Vagina (tissue), 2 donors: ENCODE measurements at regions not wholly inside any gene's neighbourhood (a gene's known extent, or its start where the extent isn't known, plus 50 kb on each side); places are given as distances from the start of the nearest gene placed in this dataset.

Experiments
- DNase-seq, 2 donors: peaks; one replicate each; pipeline ENCODE4 v3.0.0-alpha.2; 2017; ENCODE audit errors: extremely low spot score in 2 of 2
- H3K27ac ChIP-seq: fragments of 200-600 bp; sonication (generic); one replicate; pipeline ENCODE4 v1.5.1; 2019
- H3K27me3 ChIP-seq: fragments of 200-600 bp; sonication (generic); one replicate; pipeline ENCODE4 v1.5.1; 2019
- H3K36me3 ChIP-seq, 2 donors: fragments of 200-600 bp; sonication (generic); one replicate each; pipeline ENCODE4 v1.5.1; 2017 to 2019
- H3K4me1 ChIP-seq: fragments of 200-600 bp; sonication (generic); one replicate; pipeline ENCODE4 v1.5.1; 2019
- H3K4me3 ChIP-seq, 2 donors: fragments of 200-600 bp; sonication (generic); 1 replicate in 1 of 2; 2 replicates in 1 of 2; pipeline ENCODE4 v1.5.1; 2016 to 2019
- H3K9me3 ChIP-seq: fragments of 200-600 bp; sonication (generic); one replicate; pipeline ENCODE4 v1.5.1; 2019
- POLR2A ChIP-seq, 2 donors: fragments of 450-650 bp; IDR thresholded peaks; one replicate each; pipeline ENCODE4 v1.6.1; 2017; ENCODE audit warnings: antibody characterized with exemption in 2 of 2, mild to moderate bottlenecking in 2 of 2, moderate library complexity in 2 of 2
- POLR2AphosphoS5 ChIP-seq, 2 donors: sonication (generic); formaldehyde crosslinking; IDR thresholded peaks; one replicate each; pipeline ENCODE4 v1.9.0; 2017; ENCODE audit warnings: antibody characterized with exemption in 2 of 2, mild to moderate bottlenecking in 2 of 2, low read depth in 1 of 2; ENCODE audit not compliant: insufficient read depth in 1 of 2
- intact Hi-C: fragments of 100-400 bp; cut with DNase I; formaldehyde crosslinking; loops from one replicate; pipeline ENCODE4 v1.15.1; 2023
- TF ChIP-seq, protein P1 (sequence below), 3 experiments: fragments of 450-650 bp in 2 of 3; fragments of 200-600 bp in 1 of 3; sonication (generic) in 1 of 3; IDR thresholded peaks; one replicate each; pipeline ENCODE4 v1.5.1; 2017 to 2019; ENCODE audit warnings: antibody characterized with exemption in 3 of 3, mild to moderate bottlenecking in 2 of 3, moderate library complexity in 2 of 3

DNA sequence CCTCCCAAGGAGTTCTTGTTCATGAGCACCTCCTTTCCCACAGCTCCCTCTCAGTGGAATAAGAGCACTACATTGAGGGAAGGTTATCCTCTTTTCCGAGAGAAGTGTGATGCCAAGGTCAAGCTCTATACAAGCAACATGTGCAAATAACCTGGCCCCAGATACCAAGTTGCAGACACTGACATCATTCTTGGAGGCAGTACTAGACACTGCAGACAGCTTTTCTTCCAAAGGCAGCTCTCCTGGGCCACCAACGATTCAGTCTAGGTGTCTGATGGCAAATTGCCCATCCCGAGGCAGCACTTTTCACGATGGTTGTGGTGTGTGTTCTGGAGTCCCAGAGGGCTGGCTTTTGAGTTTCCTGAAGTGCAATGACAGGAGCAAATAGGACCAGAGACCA lies 384.9 kb downstream of the TLL1 start:
- Histone ChIP-seq H3K27me3 (no peaks in the 10 kb centered on the region), H3K27ac (no peak overlapping the region), H3K9me3 (no peaks in the 10 kb centered on the region), H3K36me3 (no peaks in the 10 kb centered on the region), H3K4me1 (no peaks in the 10 kb centered on the region), H3K4me3 (no peak overlapping the region)
- TF ChIP-seq, protein P1, sequence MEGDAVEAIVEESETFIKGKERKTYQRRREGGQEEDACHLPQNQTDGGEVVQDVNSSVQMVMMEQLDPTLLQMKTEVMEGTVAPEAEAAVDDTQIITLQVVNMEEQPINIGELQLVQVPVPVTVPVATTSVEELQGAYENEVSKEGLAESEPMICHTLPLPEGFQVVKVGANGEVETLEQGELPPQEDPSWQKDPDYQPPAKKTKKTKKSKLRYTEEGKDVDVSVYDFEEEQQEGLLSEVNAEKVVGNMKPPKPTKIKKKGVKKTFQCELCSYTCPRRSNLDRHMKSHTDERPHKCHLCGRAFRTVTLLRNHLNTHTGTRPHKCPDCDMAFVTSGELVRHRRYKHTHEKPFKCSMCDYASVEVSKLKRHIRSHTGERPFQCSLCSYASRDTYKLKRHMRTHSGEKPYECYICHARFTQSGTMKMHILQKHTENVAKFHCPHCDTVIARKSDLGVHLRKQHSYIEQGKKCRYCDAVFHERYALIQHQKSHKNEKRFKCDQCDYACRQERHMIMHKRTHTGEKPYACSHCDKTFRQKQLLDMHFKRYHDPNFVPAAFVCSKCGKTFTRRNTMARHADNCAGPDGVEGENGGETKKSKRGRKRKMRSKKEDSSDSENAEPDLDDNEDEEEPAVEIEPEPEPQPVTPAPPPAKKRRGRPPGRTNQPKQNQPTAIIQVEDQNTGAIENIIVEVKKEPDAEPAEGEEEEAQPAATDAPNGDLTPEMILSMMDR (IDR thresholded peaks at IDR 0.05): no peak
- TF ChIP-seq POLR2AphosphoS5 (IDR thresholded peaks at IDR 0.05; ENCODE audit: insufficient read depth in 1 of 2, low read depth in 1 of 2) (no peak), POLR2A (IDR thresholded peaks at IDR 0.05) (no peak)
- no peak for DNase-seq
- intact Hi-C loops: no loop called here

GRCh38 chr4:166259081-166259480 lies 386.0 kb downstream of the TLL1 start:
- H3K9me3 ChIP-seq: no peaks in the 10 kb centered on the region
- H3K27me3 ChIP-seq: no peaks in the 10 kb centered on the region
- H3K27ac ChIP-seq: no peak overlapping the region
- DNase-seq: no peak
- no peak overlapping the region for H3K4me3 ChIP-seq
- no peaks in the 10 kb centered on the region for H3K36me3 ChIP-seq
- no peaks in the 10 kb centered on the region for H3K4me1 ChIP-seq
- intact Hi-C loops: no loop called here
- TF ChIP-seq POLR2A (IDR thresholded peaks at IDR 0.05) (no peak), POLR2AphosphoS5 (IDR thresholded peaks at IDR 0.05; ENCODE audit: insufficient read depth in 1 of 2, low read depth in 1 of 2) (no peak)
- TF ChIP-seq, protein P1 (IDR thresholded peaks at IDR 0.05): no peak

DNA sequence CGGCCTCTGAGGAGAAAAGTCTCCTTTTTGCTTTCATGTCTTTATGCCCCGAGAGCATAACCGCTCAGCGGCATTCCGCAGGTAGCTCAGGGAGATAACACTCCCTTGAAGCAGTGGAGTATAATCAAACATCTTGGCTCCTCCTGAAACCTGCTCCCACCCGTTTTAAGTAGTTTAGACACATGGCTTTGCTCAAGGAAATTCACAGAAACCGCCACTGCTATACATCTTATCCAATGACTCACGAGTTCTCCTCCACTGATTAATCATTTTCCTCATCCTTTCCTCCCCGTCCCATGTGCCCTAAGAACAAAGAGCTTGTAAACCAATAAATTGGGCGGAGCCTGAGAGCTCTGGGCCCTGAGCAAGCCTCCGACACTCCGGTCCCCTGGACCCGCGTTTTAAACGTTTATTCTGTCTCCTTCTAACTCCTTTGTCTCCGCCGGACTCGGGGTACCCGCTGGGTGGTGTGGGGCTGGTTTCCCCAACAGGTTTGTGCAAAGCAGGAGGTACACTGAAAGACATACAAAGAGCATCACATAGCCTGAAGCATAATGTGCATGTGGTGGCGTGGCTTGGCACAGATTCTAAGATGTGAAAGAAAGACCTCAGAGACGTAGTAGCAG lies 401.2 kb downstream of the TLL1 start:
- H3K27ac ChIP-seq: no peak overlapping the region
- H3K4me3 ChIP-seq: no peak overlapping the region
- H3K4me1 ChIP-seq: no peaks in the 10 kb centered on the region
- no peaks in the 10 kb centered on the region for H3K27me3 ChIP-seq
- no peaks in the 10 kb centered on the region for H3K36me3 ChIP-seq
- TF ChIP-seq POLR2AphosphoS5 (IDR thresholded peaks at IDR 0.05; ENCODE audit: insufficient read depth in 1 of 2, low read depth in 1 of 2) (no peak), POLR2A (IDR thresholded peaks at IDR 0.05) (no peak)
- TF ChIP-seq, protein P1 (IDR thresholded peaks at IDR 0.05): no peak
- intact Hi-C loops: no loop called here
- DNase-seq: no peak
- H3K9me3 ChIP-seq: no peaks in the 10 kb centered on the region

DNA sequence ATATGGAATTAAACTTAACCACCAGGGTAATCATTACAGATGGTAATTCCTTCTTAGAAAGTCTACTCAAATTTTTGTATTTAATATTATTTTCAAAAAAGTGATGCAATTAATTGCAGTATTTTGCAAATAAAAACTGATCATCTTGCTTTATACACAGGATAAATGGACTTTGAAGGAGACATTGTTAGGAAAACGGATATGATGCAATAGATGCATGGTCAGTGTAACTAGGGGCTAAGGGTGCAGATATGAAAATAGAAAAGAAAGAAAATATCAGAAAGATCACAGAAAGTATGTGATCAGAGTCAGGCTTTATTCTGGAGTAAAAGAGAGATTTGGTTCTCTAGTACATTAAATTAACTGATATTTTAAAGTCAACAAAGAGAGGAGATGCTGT lies 401.7 kb downstream of the TLL1 start:
- no peaks in the 10 kb centered on the region for H3K4me1 ChIP-seq
- intact Hi-C loops: no loop called here

GRCh38 chr4:166277401-166277800 lies 404.4 kb downstream of the TLL1 start:
- no peaks in the 10 kb centered on the region for H3K9me3 ChIP-seq
- intact Hi-C loops: no loop called here
- TF ChIP-seq POLR2A (IDR thresholded peaks at IDR 0.05) (no peak), POLR2AphosphoS5 (IDR thresholded peaks at IDR 0.05; ENCODE audit: insufficient read depth in 1 of 2, low read depth in 1 of 2) (no peak)
- TF ChIP-seq, protein P1 (IDR thresholded peaks at IDR 0.05): no peak
- DNase-seq: no peak
- H3K4me3 ChIP-seq: no peak overlapping the region
- H3K27me3 ChIP-seq: no peaks in the 10 kb centered on the region
- H3K4me1 ChIP-seq: no peaks in the 10 kb centered on the region
- H3K27ac ChIP-seq: no peak overlapping the region
- no peaks in the 10 kb centered on the region for H3K36me3 ChIP-seq

More for the DNA sequence above, 401.7 kb downstream of the TLL1 start:
- no peak for DNase-seq
- Histone ChIP-seq H3K27ac (no peak overlapping the region), H3K4me3 (no peak overlapping the region), H3K27me3 (no peaks in the 10 kb centered on the region), H3K36me3 (no peaks in the 10 kb centered on the region), H3K9me3 (no peaks in the 10 kb centered on the region)
- TF ChIP-seq, protein P1 (IDR thresholded peaks at IDR 0.05): no peak
- TF ChIP-seq POLR2AphosphoS5 (IDR thresholded peaks at IDR 0.05; ENCODE audit: insufficient read depth in 1 of 2, low read depth in 1 of 2) (no peak), POLR2A (IDR thresholded peaks at IDR 0.05) (no peak)
